GM12864 (cell line): ENCODE measurements at regions not wholly inside any gene's neighbourhood (a gene's known extent, or its start where the extent isn't known, plus 50 kb on each side); places are given as distances from the start of the nearest gene placed in this dataset.

ENCODE experiments used
- DNase-seq: peaks from one replicate; pipeline ENCODE4 v3.0.0-alpha.2; 2011; ENCODE audit warnings: low read depth
- H3K4me3 ChIP-seq: 2 replicates; pipeline ENCODE4 v1.5.1; 2011; ENCODE audit warnings: mild to moderate bottlenecking, low read depth, low read length, control low read depth
- TF ChIP-seq, protein P1 (sequence below): IDR thresholded peaks from 2 replicates; pipeline ENCODE4 v1.5.1; 2011; ENCODE audit warnings: low read depth, mild to moderate bottlenecking, moderate library complexity, low read length, control low read depth, inconsistent platforms; ENCODE audit errors: missing control alignments

DNA sequence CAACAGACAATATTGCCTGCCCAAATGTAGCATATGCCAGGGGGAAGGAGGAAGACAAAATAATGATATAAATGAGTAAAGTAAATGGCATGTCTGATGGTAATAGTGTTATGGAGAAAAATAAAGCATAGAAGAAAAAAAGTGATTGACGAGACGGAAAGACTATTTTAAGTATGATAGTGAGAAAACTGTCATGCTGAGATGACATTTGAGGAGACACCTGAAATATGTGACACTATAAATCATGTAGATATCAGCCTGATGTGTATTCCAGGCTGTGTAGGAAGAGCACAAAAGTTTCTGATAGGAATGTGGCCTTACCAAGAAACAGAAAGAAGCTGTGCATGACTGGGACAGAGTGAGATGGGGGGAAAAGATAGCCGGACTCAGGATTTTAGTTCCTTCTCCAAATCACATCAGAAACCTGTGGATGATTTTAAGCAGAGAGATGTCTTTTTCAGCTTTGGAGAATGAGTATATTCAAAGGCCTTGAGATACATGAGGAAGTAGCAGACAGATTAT lies 387.3 kb upstream of the SYT4 start:
- DNase-seq: no peak
- no peak overlapping the region for H3K4me3 ChIP-seq
- TF ChIP-seq, protein P1, sequence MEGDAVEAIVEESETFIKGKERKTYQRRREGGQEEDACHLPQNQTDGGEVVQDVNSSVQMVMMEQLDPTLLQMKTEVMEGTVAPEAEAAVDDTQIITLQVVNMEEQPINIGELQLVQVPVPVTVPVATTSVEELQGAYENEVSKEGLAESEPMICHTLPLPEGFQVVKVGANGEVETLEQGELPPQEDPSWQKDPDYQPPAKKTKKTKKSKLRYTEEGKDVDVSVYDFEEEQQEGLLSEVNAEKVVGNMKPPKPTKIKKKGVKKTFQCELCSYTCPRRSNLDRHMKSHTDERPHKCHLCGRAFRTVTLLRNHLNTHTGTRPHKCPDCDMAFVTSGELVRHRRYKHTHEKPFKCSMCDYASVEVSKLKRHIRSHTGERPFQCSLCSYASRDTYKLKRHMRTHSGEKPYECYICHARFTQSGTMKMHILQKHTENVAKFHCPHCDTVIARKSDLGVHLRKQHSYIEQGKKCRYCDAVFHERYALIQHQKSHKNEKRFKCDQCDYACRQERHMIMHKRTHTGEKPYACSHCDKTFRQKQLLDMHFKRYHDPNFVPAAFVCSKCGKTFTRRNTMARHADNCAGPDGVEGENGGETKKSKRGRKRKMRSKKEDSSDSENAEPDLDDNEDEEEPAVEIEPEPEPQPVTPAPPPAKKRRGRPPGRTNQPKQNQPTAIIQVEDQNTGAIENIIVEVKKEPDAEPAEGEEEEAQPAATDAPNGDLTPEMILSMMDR: no peak

DNA sequence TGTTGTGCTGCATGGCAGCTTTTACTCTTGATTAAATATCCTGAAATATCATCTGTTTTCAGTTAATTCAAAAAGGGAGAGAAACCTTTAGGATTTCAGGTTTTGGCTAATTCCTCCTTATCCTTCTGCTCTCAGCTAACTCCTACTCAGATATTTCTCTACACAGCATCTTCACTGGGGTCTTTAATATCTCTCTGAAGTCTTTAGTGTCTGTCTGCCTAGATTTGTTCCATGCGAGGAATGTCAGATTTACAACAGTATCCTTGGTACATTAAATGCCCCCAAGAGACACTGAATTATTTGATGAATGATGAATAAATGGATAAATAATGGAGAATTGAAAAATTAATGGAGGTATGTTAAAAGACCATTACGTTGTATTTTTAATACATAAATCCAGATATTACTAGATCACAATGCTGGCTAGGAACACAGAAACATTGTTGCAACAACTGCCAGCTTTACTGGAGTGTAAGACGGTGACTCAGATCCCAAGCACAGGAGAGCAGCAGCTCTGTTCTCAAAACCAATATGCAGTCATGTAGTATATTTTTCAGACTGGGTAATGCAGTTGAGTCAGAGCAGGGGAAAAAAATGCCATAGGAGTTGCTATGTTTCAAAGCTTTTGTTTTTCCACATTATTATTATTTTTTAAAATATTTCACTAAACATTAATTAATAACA lies 388.0 kb upstream of the SYT4 start:
- H3K4me3 ChIP-seq: no peak overlapping the region

DNA sequence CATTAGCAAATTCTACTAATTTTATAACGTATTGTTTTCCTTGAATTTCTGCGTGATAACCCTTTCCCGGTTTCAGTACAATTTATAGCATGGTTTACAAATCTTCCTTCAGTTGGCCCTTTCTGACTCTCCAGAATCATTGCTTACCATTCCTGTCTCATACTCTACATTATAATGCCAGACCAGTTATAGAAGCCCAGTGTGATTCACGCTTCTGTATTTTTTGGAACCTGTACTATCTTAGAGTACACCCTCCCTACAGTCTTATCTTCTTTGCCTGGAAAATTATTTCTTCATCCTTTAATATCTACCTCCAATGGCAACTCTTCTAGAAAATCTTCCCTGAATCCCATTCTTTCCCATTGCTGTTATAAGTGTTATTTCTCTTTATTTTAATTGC lies 391.6 kb upstream of the SYT4 start:
- DNase-seq: no peak
- TF ChIP-seq, protein P1: no peak

More for the DNA sequence above, 388.0 kb upstream of the SYT4 start:
- no peak for DNase-seq
- TF ChIP-seq, protein P1: no peak

DNA sequence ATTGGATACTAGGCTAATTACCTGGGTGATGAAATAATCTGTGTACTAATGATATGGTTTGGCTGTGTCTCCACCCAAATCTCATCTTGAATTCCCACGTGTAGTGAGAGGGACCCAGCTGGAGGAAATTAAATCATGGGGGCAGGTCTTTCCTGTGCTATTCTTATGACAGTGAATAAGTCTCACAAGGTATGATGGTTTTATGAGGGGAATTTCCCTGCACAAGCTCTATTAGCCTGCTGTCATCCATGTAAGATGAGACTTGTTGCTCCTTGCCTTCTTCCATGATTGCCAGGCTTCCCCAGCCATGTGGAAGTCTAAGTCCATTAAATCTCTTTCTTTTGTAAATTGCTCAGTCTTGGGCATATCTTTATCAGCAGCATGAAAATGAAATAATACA lies 394.1 kb upstream of the SYT4 start:
- H3K4me3 ChIP-seq: no peak overlapping the region
- no peak for DNase-seq
- TF ChIP-seq, protein P1: no peak

More for the DNA sequence above, 391.6 kb upstream of the SYT4 start:
- no peak overlapping the region for H3K4me3 ChIP-seq

DNA sequence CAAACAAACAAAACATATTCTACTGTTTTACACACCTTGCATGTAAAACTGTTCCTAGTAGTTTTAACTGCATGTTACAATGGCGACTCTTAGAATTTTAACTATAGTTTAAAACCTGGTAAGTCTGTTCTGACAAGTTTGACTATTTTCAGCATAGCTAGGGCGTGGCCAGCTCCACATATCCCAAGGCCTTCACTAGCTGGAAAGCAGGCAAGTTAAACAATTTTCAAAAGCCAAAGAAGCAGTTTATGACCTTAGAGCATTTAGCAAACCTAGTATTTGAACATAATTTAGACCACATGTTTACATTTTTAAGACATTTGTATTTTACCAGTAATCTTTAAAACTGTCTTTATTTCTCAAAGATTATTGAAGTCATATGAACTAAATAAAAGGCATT lies 402.8 kb upstream of the SYT4 start:
- H3K4me3 ChIP-seq: no peak overlapping the region
- TF ChIP-seq, protein P1: no peak
- no peak for DNase-seq

DNA sequence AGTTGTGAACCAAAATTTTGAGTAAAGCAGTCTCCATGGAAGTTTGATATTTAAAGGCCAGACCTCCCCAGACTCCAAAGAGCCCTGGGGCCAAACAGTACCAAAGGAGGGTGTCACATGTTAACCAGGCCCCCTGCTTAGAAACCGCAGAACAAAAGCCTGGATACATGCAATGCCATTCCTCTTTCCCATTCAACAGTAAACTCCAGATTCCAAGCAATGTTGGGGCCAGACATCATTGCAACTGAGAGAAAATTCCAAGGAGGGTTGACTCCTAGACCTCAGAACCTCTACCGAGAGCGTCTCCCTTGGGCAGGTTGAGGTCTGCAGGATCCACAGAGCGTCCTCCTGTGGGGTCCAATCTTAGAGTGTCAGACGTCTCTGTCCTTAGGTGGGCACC lies 404.4 kb upstream of the SYT4 start:
- H3K4me3 ChIP-seq: no peak overlapping the region
- no peak for DNase-seq
- TF ChIP-seq, protein P1: no peak

DNA sequence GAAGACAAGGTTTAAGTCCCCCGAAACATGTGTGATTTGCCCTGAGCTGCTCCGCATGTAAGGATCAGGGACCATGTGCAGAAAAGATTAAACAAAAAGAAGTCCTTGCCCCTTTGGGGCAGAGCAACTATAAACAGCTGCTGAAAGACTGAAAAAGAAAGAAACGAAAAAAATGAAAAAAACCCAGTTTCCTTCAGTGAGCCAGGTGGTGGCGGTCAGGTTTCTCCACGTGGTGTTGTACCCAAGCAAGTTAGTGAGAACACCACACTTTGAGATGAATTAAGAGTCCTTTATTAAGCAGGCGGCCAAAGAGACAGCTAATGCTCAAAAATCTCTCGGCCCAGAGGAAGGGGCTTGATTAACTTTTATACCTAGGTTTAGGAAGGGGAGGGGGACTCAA lies 404.9 kb upstream of the SYT4 start:
- H3K4me3 ChIP-seq: no peak overlapping the region
- TF ChIP-seq, protein P1: no peak
- no peak for DNase-seq
